HUES64 (cell line): ENCODE measurements at regions not wholly inside any gene's neighbourhood (a gene's known extent, or its start where the extent isn't known, plus 50 kb on each side); places are given as distances from the start of the nearest gene placed in this dataset.
"Not testable (repeated sequence)": the region's sequence is repeated elsewhere in the genome, so short reads cannot be mapped to it uniquely, and the experiment has no call there.

ENCODE experiments used
- H3K27ac ChIP-seq: 2 replicates; pipeline ENCODE4 v1.7.0; 2013; ENCODE audit warnings: low read depth, low read length, inconsistent platforms
- H3K27me3 ChIP-seq: 2 replicates; pipeline ENCODE4 v1.6.1; 2013; ENCODE audit warnings: mild to moderate bottlenecking, low read length; ENCODE audit not compliant: insufficient read depth
- H3K36me3 ChIP-seq: 2 replicates; pipeline ENCODE4 v1.6.1; 2013; ENCODE audit warnings: mild to moderate bottlenecking, low read length; ENCODE audit not compliant: insufficient read depth
- H3K4me1 ChIP-seq: 2 replicates; pipeline ENCODE4 v1.6.1; 2013; ENCODE audit warnings: mild to moderate bottlenecking, low read length, moderate library complexity; ENCODE audit not compliant: insufficient read depth
- H3K4me3 ChIP-seq: 2 replicates; pipeline ENCODE4 v1.5.1; 2013; ENCODE audit warnings: mild to moderate bottlenecking, low read length, moderate library complexity
- H3K9ac ChIP-seq: 2 replicates; pipeline ENCODE4 v1.6.1; 2013; ENCODE audit warnings: mild to moderate bottlenecking, low read depth, low read length
- H3K9me3 ChIP-seq: 2 replicates; pipeline ENCODE4 v1.6.1; 2013; ENCODE audit warnings: low read depth, low read length; ENCODE audit not compliant: insufficient read depth
- WGBS: fragments of 150-250, 120-280 bp; methylation state at CpG from one replicate; pipeline ENCODE4 v1.1.7; 2013; ENCODE audit warnings: missing lambda C conversion rate; 5-methylcytosine and 5-hydroxymethylcytosine counted together

DNA sequence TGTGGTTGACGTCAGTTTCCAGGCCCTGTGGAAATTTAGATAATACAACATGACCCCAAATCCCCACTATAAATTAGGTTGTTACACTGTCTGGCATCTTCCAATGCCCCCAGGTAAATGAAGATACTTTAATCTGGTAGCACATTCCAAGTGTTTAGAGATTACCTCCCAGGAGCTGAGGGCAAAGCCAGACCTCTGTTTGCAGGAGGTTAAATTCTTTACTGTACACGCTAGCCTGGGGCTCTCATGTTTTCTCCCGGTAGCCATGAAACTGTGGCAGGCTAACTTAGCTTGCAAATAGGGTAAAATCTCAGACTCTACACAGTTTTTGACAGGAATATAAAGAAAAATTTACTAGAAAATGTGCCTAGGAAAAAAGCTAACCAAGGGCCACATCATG, 450.0 kb downstream of the PDGFC start:
- H3K36me3 ChIP-seq = no peaks in the 10 kb centered on the region
- H3K27me3 ChIP-seq = no peaks in the 10 kb centered on the region
- no peak overlapping the region for H3K4me3 ChIP-seq
- H3K9ac ChIP-seq = no peak overlapping the region
- 98% methylated on average over 3 of the region's 3 CpGs for WGBS
- H3K9me3 ChIP-seq = no peaks in the 10 kb centered on the region
- no peak overlapping the region for H3K27ac ChIP-seq
- H3K4me1 ChIP-seq = no peaks in the 10 kb centered on the region

- 89% methylated on average over 2 of the region's 2 CpGs for WGBS
- Histone ChIP-seq H3K36me3 (no peaks in the 10 kb centered on the region), H3K27ac (no peak overlapping the region)
These were observed 453.6 kb downstream of the PDGFC start for GRCh38 chr4:156517956-156518355.

DNA sequence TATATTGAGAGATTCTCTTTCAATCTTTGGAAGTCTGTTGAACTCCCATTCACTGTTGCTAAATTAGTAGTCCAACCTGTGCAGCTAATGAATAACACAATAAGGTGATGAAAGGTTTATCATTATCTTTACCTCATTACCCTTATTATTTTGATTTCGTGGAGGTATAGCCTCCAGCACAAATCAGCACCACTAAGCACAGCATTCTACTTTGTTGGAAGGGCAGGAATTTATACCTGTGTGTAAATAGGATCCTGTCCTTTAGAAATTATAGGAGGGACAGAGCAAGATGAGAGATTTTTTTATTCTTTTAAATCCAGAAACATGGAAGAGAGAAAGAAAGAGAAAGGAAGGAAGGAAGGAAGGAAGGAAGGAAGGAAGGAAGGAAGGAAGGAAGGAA, 454.1 kb downstream of the PDGFC start:
- H3K4me1 ChIP-seq = 0 out of 2 replicates have a peak, but pooled peaks cover 3% of the 10 kb centered on the region
- no peaks in the 10 kb centered on the region for H3K27me3 ChIP-seq
- H3K4me3 ChIP-seq = no peak overlapping the region
- no peak overlapping the region for H3K9ac ChIP-seq
- no peaks in the 10 kb centered on the region for H3K36me3 ChIP-seq
- WGBS = no CpG with 5 or more reads among the region's 1 CpG
- H3K27ac ChIP-seq = no peak overlapping the region
- no peaks in the 10 kb centered on the region for H3K9me3 ChIP-seq

More at GRCh38 chr4:156517956-156518355, 453.6 kb downstream of the PDGFC start:
- no peak overlapping the region for H3K9ac ChIP-seq
- no peak overlapping the region for H3K4me3 ChIP-seq
- H3K4me1 ChIP-seq = 0 out of 2 replicates have a peak, but pooled peaks cover 3% of the 10 kb centered on the region
- H3K9me3 ChIP-seq = no peaks in the 10 kb centered on the region
- no peaks in the 10 kb centered on the region for H3K27me3 ChIP-seq

DNA sequence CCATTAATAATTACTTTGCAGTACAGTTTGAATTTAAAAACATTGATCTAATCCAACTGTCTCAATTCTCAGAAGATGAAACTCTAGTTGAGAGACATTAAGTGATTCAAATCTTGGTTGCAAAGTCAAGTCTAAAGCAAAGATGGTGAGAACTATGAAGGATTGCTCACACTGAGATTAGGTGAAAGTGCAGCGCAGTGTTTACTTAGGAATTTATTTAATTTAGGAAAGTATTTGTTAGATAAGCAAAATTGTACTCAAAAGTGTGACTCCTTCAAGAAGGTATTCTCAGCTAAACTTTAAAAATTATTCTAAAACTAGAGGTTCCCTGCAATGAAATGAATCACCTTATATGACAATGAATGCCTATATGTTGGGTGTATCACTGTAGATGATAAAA, 454.9 kb downstream of the PDGFC start:
- WGBS = 96% methylated on average over 1 of the region's 1 CpG
- no peak overlapping the region for H3K9ac ChIP-seq
- 0 out of 2 replicates have a peak, but pooled peaks cover 3% of the 10 kb centered on the region for H3K4me1 ChIP-seq
- H3K9me3 ChIP-seq = no peaks in the 10 kb centered on the region
- no peaks in the 10 kb centered on the region for H3K36me3 ChIP-seq
- H3K27me3 ChIP-seq = no peaks in the 10 kb centered on the region
- H3K4me3 ChIP-seq = no peak overlapping the region
- H3K27ac ChIP-seq = no peak overlapping the region

- no peaks in the 10 kb centered on the region for H3K36me3 ChIP-seq
- H3K4me1 ChIP-seq = 0 out of 2 replicates have a peak, but pooled peaks cover 3% of the 10 kb centered on the region
- H3K27me3 ChIP-seq = no peaks in the 10 kb centered on the region
- no peak overlapping the region for H3K9ac ChIP-seq
- 100% methylated on average over 1 of the region's 3 CpGs for WGBS
- H3K4me3 ChIP-seq = no peak overlapping the region
- H3K27ac ChIP-seq = no peak overlapping the region
- no peaks in the 10 kb centered on the region for H3K9me3 ChIP-seq
These were observed 456.3 kb downstream of the PDGFC start for GRCh38 chr4:156515295-156515694.

DNA sequence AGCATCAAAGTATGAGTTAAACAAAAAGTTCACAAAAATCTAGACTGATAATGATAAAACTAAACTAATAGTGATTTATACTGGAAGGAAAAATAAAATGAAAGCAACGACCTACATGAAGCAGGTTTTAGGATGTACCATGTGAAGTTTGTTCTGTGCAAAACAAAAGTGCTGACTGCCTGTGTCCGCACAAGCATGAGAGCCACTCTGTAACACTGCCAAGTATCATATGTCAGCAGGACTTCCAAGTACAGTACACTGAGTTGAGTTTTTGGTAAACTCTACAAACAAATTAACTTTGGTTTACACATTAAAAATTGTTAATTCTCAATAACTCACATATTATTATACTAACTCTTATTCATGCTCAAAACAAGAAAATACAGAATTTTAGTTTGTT, 459.0 kb downstream of the PDGFC start:
- H3K27me3 ChIP-seq = no peaks in the 10 kb centered on the region
- H3K4me3 ChIP-seq = no peak overlapping the region
- no peaks in the 10 kb centered on the region for H3K36me3 ChIP-seq
- 96% methylated on average over 2 of the region's 2 CpGs for whole genome bisulfite sequencing
- no peak overlapping the region for H3K27ac ChIP-seq
- no peaks in the 10 kb centered on the region for H3K9me3 ChIP-seq
- H3K9ac ChIP-seq = no peak overlapping the region
- H3K4me1 ChIP-seq = 0 out of 2 replicates have a peak, but pooled peaks cover 3% of the 10 kb centered on the region

- H3K4me1 ChIP-seq, H3K4me3 ChIP-seq, H3K9me3 ChIP-seq, H3K9ac ChIP-seq, H3K27me3 ChIP-seq, H3K36me3 ChIP-seq, H3K27ac ChIP-seq: not testable (repeated sequence)
- 100% methylated on average over 1 of the region's 1 CpG for WGBS
These were observed 461.7 kb downstream of the PDGFC start for GRCh38 chr4:156509921-156510320.

- Histone ChIP-seq H3K4me3 (no peak overlapping the region), H3K9me3 (no peaks in the 10 kb centered on the region), H3K9ac (no peak overlapping the region), H3K4me1 (peaks cover 5% of the 10 kb centered on the region), H3K27ac (no peak overlapping the region), H3K27me3 (no peaks in the 10 kb centered on the region), H3K36me3 (no peaks in the 10 kb centered on the region)
- 82% methylated on average over 12 of the region's 12 CpGs for WGBS
These were observed 466.2 kb downstream of the PDGFC start for GRCh38 chr4:156505341-156505955.

GRCh38 chr4:156503119-156503518, 468.5 kb downstream of the PDGFC start:
- Histone ChIP-seq H3K36me3 (no peaks in the 10 kb centered on the region), H3K9ac (no peak overlapping the region), H3K27ac (no peak overlapping the region), H3K27me3 (no peaks in the 10 kb centered on the region), H3K4me1 (peaks cover 17% of the 10 kb centered on the region), H3K9me3 (no peaks in the 10 kb centered on the region), H3K4me3 (no peak overlapping the region)
- WGBS = 98% methylated on average over 3 of the region's 3 CpGs

GRCh38 chr4:156501962-156502361, 469.6 kb downstream of the PDGFC start:
- Histone ChIP-seq H3K4me1 (peaks cover 17% of the 10 kb centered on the region), H3K36me3 (no peaks in the 10 kb centered on the region), H3K27ac (no peak overlapping the region), H3K9me3 (no peaks in the 10 kb centered on the region), H3K27me3 (no peaks in the 10 kb centered on the region), H3K4me3 (no peak overlapping the region), H3K9ac (no peak overlapping the region)

- WGBS = 100% methylated on average over 1 of the region's 2 CpGs
- Histone ChIP-seq H3K9ac (no peak overlapping the region), H3K27ac (no peak overlapping the region), H3K27me3 (no peaks in the 10 kb centered on the region), H3K36me3 (no peaks in the 10 kb centered on the region), H3K4me3 (no peak overlapping the region), H3K9me3 (no peaks in the 10 kb centered on the region), H3K4me1 (peaks cover 13% of the 10 kb centered on the region)
These were observed 471.9 kb downstream of the PDGFC start for GRCh38 chr4:156499684-156500083.

DNA sequence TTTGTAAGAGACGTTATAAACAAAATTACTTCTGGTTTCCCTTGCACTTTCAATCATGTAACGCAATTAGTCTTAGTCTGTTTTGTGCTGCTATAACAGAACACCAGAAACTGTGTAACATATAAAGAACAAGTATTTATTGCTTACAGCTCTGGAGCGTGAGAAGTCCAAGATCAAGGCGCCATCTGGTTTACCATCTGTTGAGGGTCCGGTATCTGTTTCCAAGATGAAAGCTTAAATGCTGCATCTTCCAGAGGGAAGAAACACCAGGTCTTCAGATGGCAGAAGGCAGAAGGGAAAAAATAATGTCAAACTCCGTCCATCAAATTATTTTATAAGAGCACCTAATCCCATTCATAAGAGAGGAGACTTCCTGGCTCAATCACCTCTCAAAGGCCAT, 474.1 kb downstream of the PDGFC start:
- Histone ChIP-seq H3K27me3 (no peaks in the 10 kb centered on the region), H3K27ac (no peak overlapping the region), H3K36me3 (no peaks in the 10 kb centered on the region), H3K9me3 (no peaks in the 10 kb centered on the region), H3K4me1 (peaks cover 13% of the 10 kb centered on the region), H3K9ac (no peak overlapping the region), H3K4me3 (no peak overlapping the region)
- 96% methylated on average over 6 of the region's 6 CpGs for WGBS
